HepG2 (cell line): ENCODE measurements at regions not wholly inside any gene's neighbourhood (a gene's known extent, or its start where the extent isn't known, plus 50 kb on each side); places are given as distances from the start of the nearest gene placed in this dataset.
A peak's percentile ranks its signal among the peaks of the same experiment; 100 is the strongest.

Experiments used
- ATF7-NPFF ChIP-seq: sonication (generic); formaldehyde crosslinking; IDR thresholded peaks from 2 replicates; pipeline ENCODE4 v1.8.1; 2023; ENCODE audit warnings: mild to moderate bottlenecking, low read depth, missing genetic modification reagents, moderate library complexity
- FOXK1 ChIP-seq: sonication (generic); formaldehyde crosslinking; IDR thresholded peaks from 2 replicates; pipeline ENCODE4 v1.4.0; 2020; ENCODE audit warnings: low read depth, missing genetic modification reagents, borderline replicate concordance
- ISL2 ChIP-seq: sonication (generic); formaldehyde crosslinking; IDR thresholded peaks from 2 replicates; pipeline ENCODE4 v1.5.0; 2020; ENCODE audit warnings: missing genetic modification reagents
- KAT7 ChIP-seq: IDR thresholded peaks from 2 replicates; pipeline ENCODE4 v1.6.1; 2018; ENCODE audit warnings: borderline replicate concordance, missing compliant biosample characterization
- KAT8 ChIP-seq: IDR thresholded peaks from 2 replicates; pipeline ENCODE4 v1.6.1; 2016; ENCODE audit warnings: missing genetic modification reagents, missing compliant biosample characterization
- MBD4 ChIP-seq: IDR thresholded peaks from 2 replicates; pipeline ENCODE4 v1.6.1; 2012; ENCODE audit warnings: low read length, inconsistent platforms, borderline replicate concordance
- NFKBIZ ChIP-seq: IDR thresholded peaks from 2 replicates; pipeline ENCODE4 v1.6.1; 2018; ENCODE audit warnings: missing genetic modification reagents, missing compliant biosample characterization
- NR2F1 ChIP-seq, 2 experiments: fragments of 450-650 bp in 1 of 2; formaldehyde crosslinking in 1 of 2; IDR thresholded peaks; 2 replicates each; pipeline versions ENCODE4 v1.5.0 to v1.6.1; 2016 to 2020; ENCODE audit warnings: mild to moderate bottlenecking in 1 of 2, missing compliant biosample characterization in 1 of 2, missing genetic modification reagents in 1 of 2, moderate library complexity in 1 of 2
- ZBTB44 ChIP-seq: sonication (generic); formaldehyde crosslinking; IDR thresholded peaks from 2 replicates; pipeline ENCODE4 v1.4.0; 2020; ENCODE audit warnings: missing genetic modification reagents
- ZHX1 ChIP-seq: sonication (generic); formaldehyde crosslinking; IDR thresholded peaks from 2 replicates; pipeline ENCODE4 v1.8.1; 2022; ENCODE audit warnings: low read depth, mild to moderate bottlenecking, missing genetic modification reagents
- ZMAT3 ChIP-seq: sonication (generic); formaldehyde crosslinking; conservative IDR thresholded peaks from 2 replicates; pipeline ENCODE4 v1.7.0; 2021; ENCODE audit warnings: missing genetic modification reagents
- ZNF556 ChIP-seq: sonication (generic); formaldehyde crosslinking; IDR thresholded peaks from 2 replicates; pipeline ENCODE4 v1.4.0; 2020; ENCODE audit warnings: mild to moderate bottlenecking, missing genetic modification reagents, borderline replicate concordance
- ZNF749 ChIP-seq: sonication (generic); formaldehyde crosslinking; IDR thresholded peaks from 2 replicates; pipeline ENCODE4 v1.8.0; 2022; ENCODE audit warnings: mild to moderate bottlenecking, missing genetic modification reagents, moderate library complexity, borderline replicate concordance
- ZNF878 ChIP-seq: sonication (generic); formaldehyde crosslinking; IDR thresholded peaks from 2 replicates; pipeline ENCODE4 v1.8.1; 2023; ENCODE audit warnings: mild to moderate bottlenecking, missing genetic modification reagents, moderate library complexity
- TF ChIP-seq, protein P1 (sequence below): sonication (generic); formaldehyde crosslinking; IDR thresholded peaks from 2 replicates; pipeline ENCODE4 v1.8.1; 2023; ENCODE audit warnings: mild to moderate bottlenecking, moderate library complexity, missing genetic modification reagents
- TF ChIP-seq, protein P2 (sequence below): sonication (generic); formaldehyde crosslinking; IDR thresholded peaks from 2 replicates; pipeline ENCODE4 v1.5.0; 2020; ENCODE audit warnings: mild to moderate bottlenecking, low read depth, missing genetic modification reagents, borderline replicate concordance
- TF ChIP-seq, protein P3 (sequence below): sonication (generic); formaldehyde crosslinking; IDR thresholded peaks from 2 replicates; pipeline ENCODE4 v1.4.0; 2020; ENCODE audit warnings: missing genetic modification reagents
- TF ChIP-seq, protein P4 (sequence below): IDR thresholded peaks from 2 replicates; pipeline ENCODE4 v1.6.1; 2016; ENCODE audit warnings: low read depth, control low read depth

DNA sequence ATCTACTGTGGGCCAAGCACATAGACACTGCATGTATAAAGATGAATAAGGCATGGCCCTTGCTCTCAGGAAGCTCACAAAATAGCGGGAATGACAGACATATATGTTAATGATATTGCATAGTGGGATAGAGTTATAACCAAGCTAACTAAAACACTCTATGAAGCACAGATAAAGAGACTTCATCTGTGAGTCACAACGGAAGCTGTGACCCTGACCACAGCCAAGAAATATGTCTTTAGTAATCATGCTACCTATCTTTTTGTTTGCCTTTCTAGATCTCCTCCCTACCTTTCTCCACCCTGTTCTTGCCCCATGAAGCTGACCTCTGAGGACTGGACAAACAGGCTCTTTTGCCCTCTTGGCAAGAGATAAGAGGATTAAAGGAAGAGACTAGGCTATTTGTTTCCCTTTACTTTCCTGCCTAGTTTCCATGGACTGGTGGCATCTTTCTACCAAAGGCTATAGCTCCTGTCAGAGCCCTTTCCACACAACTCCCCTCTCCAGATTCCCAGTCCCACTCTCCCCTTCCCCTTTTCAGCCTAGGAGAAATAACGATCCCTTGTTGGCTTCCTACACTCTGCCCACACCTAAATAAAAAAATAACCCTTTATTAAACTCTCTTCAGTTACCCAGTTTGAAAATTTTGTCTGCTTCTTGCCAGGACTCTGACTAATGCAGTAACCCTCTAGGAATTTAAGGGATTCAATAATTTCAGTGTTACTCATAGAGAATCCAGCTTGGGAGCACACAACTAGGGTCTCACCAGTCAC is 504.9 kb upstream of the MARCKS start (continued):
- TF ChIP-seq, protein P1, sequence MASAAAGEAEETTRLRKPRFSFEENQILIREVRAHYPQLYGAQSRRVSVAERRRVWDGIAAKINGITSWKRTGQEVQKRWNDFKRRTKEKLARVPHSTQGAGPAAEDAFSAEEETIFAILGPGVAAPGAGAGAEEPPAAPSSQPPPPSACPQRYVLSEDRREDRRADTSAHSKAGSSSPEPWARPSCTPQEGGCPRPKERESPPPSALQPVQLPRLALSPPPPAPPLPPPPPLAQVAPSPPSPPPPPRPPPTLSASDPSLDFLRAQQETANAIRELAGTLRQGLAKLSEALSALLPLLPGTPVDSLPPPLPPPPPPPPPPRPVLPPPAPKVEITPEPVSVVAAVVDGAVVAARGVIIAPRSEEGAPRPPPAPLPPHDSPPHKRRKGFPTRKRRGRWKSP (CRISPR knock-in tag): no peak; the same call in 1 of the 2 replicates
- TF ChIP-seq ZBTB44 (CRISPR knock-in tag): no peak
- TF ChIP-seq, protein P2, sequence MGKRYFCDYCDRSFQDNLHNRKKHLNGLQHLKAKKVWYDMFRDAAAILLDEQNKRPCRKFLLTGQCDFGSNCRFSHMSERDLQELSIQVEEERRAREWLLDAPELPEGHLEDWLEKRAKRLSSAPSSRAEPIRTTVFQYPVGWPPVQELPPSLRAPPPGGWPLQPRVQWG: no peak
- TF ChIP-seq NFKBIZ (CRISPR knock-in tag): peak; percentile 95
- TF ChIP-seq FOXK1 (CRISPR knock-in tag): peak; percentile 91
- peak; percentile 42; the same call in 1 of the 2 replicates for TF ChIP-seq ZNF749 (CRISPR knock-in tag)
- TF ChIP-seq ZHX1: peak; percentile 65; the same call in 1 of the 2 replicates
- TF ChIP-seq NR2F1 (CRISPR knock-in tag; IDR thresholded peaks at IDR 0.05): peak; percentile 99 to 100
- TF ChIP-seq, protein P3, sequence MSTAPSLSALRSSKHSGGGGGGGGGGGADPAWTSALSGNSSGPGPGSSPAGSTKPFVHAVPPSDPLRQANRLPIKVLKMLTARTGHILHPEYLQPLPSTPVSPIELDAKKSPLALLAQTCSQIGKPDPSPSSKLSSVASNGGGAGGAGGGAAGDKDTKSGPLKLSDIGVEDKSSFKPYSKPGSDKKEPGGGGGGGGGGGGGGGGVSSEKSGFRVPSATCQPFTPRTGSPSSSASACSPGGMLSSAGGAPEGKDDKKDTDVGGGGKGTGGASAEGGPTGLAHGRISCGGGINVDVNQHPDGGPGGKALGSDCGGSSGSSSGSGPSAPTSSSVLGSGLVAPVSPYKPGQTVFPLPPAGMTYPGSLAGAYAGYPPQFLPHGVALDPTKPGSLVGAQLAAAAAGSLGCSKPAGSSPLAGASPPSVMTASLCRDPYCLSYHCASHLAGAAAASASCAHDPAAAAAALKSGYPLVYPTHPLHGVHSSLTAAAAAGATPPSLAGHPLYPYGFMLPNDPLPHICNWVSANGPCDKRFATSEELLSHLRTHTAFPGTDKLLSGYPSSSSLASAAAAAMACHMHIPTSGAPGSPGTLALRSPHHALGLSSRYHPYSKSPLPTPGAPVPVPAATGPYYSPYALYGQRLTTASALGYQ (CRISPR knock-in tag): peak; percentile 97
- peak; percentile 39; the same call in 1 of the 2 replicates for TF ChIP-seq ATF7-NPFF (CRISPR knock-in tag)
- TF ChIP-seq, protein P4, sequence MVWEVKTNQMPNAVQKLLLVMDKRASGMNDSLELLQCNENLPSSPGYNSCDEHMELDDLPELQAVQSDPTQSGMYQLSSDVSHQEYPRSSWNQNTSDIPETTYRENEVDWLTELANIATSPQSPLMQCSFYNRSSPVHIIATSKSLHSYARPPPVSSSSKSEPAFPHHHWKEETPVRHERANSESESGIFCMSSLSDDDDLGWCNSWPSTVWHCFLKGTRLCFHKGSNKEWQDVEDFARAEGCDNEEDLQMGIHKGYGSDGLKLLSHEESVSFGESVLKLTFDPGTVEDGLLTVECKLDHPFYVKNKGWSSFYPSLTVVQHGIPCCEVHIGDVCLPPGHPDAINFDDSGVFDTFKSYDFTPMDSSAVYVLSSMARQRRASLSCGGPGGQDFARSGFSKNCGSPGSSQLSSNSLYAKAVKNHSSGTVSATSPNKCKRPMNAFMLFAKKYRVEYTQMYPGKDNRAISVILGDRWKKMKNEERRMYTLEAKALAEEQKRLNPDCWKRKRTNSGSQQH: no peak
- TF ChIP-seq MBD4: peak; percentile 98
- peak; percentile 42; the same call in 1 of the 2 replicates for TF ChIP-seq KAT7
- TF ChIP-seq KAT8 (CRISPR knock-in tag): peak; percentile 79
- TF ChIP-seq ZNF878 (CRISPR knock-in tag): peak; percentile 95
- peak; percentile 99 for TF ChIP-seq ISL2
- TF ChIP-seq ZNF556: peak; percentile 77; the same call in 1 of the 2 replicates
- 0 out of 2 replicates have a peak, but pooled peaks have one; percentile 68 for TF ChIP-seq ZMAT3 (CRISPR knock-in tag)
